ENCODE measurements at regions not wholly inside any gene's neighbourhood (a gene's known extent, or its start where the extent isn't known, plus 50 kb on each side); places are given as distances from the start of the nearest gene placed in this dataset.

DNA sequence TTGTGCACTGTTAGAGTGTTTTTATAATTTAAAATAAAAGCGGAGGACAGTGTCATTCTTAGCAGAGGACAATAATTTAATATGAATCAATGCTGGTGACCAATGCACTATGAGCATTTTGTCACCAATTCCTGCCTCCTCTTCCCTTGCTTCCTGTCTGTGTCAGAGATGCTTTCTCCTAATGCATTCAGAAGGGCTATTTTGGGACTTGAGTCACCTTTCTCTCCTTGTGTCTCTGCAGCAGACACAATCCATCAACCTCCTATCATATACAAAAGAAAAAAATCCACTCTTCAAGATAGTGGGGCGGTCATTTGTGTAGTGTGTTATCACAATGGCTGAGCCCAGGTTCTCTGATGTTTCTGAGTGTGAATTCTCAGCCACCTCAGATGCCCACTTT lies 191.9 kb upstream of the VEPH1 start:
- TF ChIP-seq, protein P1, sequence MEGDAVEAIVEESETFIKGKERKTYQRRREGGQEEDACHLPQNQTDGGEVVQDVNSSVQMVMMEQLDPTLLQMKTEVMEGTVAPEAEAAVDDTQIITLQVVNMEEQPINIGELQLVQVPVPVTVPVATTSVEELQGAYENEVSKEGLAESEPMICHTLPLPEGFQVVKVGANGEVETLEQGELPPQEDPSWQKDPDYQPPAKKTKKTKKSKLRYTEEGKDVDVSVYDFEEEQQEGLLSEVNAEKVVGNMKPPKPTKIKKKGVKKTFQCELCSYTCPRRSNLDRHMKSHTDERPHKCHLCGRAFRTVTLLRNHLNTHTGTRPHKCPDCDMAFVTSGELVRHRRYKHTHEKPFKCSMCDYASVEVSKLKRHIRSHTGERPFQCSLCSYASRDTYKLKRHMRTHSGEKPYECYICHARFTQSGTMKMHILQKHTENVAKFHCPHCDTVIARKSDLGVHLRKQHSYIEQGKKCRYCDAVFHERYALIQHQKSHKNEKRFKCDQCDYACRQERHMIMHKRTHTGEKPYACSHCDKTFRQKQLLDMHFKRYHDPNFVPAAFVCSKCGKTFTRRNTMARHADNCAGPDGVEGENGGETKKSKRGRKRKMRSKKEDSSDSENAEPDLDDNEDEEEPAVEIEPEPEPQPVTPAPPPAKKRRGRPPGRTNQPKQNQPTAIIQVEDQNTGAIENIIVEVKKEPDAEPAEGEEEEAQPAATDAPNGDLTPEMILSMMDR (optimal IDR thresholded peaks at IDR 0.05 in 1 of 3, IDR thresholded peaks at IDR 0.05 in 1 of 3, conservative IDR thresholded peaks at IDR 0.05 in 1 of 3; ENCODE audit: extremely low read depth in 1 of 3, insufficient read depth in 2 of 3, low read length in 3 of 3): no peak
- no peak for TF ChIP-seq EZH2 (IDR thresholded peaks at IDR 0.05; ENCODE audit: low read length)
